Parathyroid adenoma (tissue), 2 donors: ENCODE measurements at regions not wholly inside any gene's neighbourhood (a gene's known extent, or its start where the extent isn't known, plus 50 kb on each side); places are given as distances from the start of the nearest gene placed in this dataset.

Experiments
- H2AFZ ChIP-seq: fragments of 300-600 bp; sonication (generic); one replicate; pipeline ENCODE4 v1.7.0; 2017; ENCODE audit warnings: antibody characterized with exemption, mild to moderate bottlenecking
- H3K27ac ChIP-seq: fragments of 300-600 bp; sonication (generic); one replicate; pipeline ENCODE4 v1.7.0; 2017
- H3K27me3 ChIP-seq: fragments of 300-600 bp; sonication (generic); one replicate; pipeline ENCODE4 v1.7.0; 2017; ENCODE audit warnings: low read length; ENCODE audit not compliant: control insufficient read depth, insufficient read depth
- H3K36me3 ChIP-seq: fragments of 300-600 bp; sonication (generic); one replicate; pipeline ENCODE4 v1.7.0; 2017; ENCODE audit warnings: low read length; ENCODE audit not compliant: control insufficient read depth, insufficient read depth
- H3K4me1 ChIP-seq: fragments of 300-600 bp; sonication (generic); one replicate; pipeline ENCODE4 v1.7.0; 2017; ENCODE audit warnings: control low read depth
- H3K4me2 ChIP-seq: fragments of 300-600 bp; sonication (generic); one replicate; pipeline ENCODE4 v1.7.0; 2017; ENCODE audit warnings: low read length
- H3K4me3 ChIP-seq: fragments of 300-600 bp; sonication (generic); one replicate; pipeline ENCODE4 v1.7.0; 2017; ENCODE audit warnings: low read depth, low read length
- H3K79me2 ChIP-seq: fragments of 300-600 bp; sonication (generic); one replicate; pipeline ENCODE4 v1.7.0; 2017; ENCODE audit warnings: control low read depth
- H3K9ac ChIP-seq: fragments of 300-600 bp; sonication (generic); one replicate; pipeline ENCODE4 v1.7.0; 2017; ENCODE audit warnings: mild to moderate bottlenecking
- H3K9me3 ChIP-seq: fragments of 300-600 bp; sonication (generic); one replicate; pipeline ENCODE4 v1.7.0; 2017; ENCODE audit warnings: low read length; ENCODE audit not compliant: control insufficient read depth
- TF ChIP-seq, protein P1 (sequence below): fragments of 300-600 bp; sonication (generic); IDR thresholded peaks from one replicate; pipeline ENCODE4 v1.7.0; 2017; ENCODE audit warnings: antibody characterized with exemption, mild to moderate bottlenecking
- donor health status: primary hyperparathyroidism.

DNA sequence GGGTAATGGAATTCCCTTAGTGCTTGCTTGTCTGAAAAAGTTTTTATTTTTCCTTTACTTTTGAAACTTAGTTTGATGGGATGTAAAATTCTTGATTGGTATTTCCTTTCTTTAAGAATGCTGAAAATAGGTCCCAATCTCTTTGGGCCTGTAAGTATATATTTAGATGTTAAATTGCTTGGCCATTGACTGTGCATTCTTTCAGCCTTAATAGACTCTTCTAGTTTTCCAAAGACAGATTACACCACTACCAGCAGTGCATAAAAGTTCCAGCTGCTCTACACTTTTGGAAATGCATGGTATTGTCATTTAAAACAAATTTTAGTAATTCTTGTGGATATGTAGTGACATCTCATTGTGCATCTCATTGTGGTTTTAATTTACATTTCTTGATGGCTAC, 464.8 kb upstream of the USP24 start:
- no peaks in the 10 kb centered on the region for H3K79me2 ChIP-seq
- no peak overlapping the region for H3K4me2 ChIP-seq
- no peaks in the 10 kb centered on the region for H3K9me3 ChIP-seq
- no peaks in the 10 kb centered on the region for H3K27me3 ChIP-seq
- no peak overlapping the region for H3K27ac ChIP-seq
- TF ChIP-seq, protein P1, sequence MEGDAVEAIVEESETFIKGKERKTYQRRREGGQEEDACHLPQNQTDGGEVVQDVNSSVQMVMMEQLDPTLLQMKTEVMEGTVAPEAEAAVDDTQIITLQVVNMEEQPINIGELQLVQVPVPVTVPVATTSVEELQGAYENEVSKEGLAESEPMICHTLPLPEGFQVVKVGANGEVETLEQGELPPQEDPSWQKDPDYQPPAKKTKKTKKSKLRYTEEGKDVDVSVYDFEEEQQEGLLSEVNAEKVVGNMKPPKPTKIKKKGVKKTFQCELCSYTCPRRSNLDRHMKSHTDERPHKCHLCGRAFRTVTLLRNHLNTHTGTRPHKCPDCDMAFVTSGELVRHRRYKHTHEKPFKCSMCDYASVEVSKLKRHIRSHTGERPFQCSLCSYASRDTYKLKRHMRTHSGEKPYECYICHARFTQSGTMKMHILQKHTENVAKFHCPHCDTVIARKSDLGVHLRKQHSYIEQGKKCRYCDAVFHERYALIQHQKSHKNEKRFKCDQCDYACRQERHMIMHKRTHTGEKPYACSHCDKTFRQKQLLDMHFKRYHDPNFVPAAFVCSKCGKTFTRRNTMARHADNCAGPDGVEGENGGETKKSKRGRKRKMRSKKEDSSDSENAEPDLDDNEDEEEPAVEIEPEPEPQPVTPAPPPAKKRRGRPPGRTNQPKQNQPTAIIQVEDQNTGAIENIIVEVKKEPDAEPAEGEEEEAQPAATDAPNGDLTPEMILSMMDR, result no peak
- H2AFZ ChIP-seq, result no peak overlapping the region
- H3K36me3 ChIP-seq, result no peaks in the 10 kb centered on the region
- no peak overlapping the region for H3K9ac ChIP-seq
- no peaks in the 10 kb centered on the region for H3K4me1 ChIP-seq
- no peak overlapping the region for H3K4me3 ChIP-seq

- no peak overlapping the region for H3K27ac ChIP-seq
- no peaks in the 10 kb centered on the region for H3K9me3 ChIP-seq
- TF ChIP-seq, protein P1, result no peak
- no peaks in the 10 kb centered on the region for H3K27me3 ChIP-seq
- no peaks in the 10 kb centered on the region for H3K79me2 ChIP-seq
- no peak overlapping the region for H2AFZ ChIP-seq
- H3K4me2 ChIP-seq, result no peak overlapping the region
- no peak overlapping the region for H3K4me3 ChIP-seq
- H3K9ac ChIP-seq, result no peak overlapping the region
- no peaks in the 10 kb centered on the region for H3K36me3 ChIP-seq
- H3K4me1 ChIP-seq, result no peaks in the 10 kb centered on the region
Observed at GRCh38 chr1:55673416-55673815, 458.3 kb upstream of the USP24 start.

DNA sequence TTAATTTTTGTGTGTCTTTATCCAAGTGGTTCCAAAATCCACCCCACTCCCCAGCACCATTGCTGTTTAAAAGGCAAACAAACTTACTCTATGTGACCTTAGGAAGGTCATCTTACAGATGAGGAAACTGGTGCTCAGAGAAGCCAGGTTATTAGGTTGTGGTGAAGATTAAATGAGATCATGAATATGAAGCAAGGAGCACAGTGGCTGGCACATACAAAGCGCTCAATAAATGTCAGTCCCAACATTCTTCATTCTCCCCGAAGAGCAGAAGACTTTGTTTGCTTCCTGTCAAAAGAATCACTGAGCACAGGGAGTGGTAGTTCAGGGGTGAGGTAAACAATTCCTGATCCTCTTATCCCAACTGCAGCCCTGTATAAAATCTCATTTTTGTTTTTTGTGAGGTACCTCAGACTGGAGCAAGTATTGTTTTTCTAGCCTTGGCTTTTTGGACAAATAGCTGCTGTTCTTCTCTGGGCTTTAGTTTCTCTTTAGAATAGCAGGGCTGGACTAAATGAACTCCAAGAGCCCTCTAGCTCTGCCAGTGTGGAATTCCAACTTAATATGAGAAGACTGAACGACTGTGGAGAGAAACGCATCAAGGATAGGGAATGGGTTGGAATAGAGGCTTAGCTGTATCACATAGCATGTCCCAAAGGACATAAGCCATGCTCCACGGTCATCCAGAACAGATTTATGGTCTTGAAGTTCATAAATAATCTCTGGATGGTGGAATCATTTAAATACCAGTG, 455.3 kb upstream of the USP24 start:
- Histone ChIP-seq H3K4me1 (no peaks in the 10 kb centered on the region), H3K9me3 (no peaks in the 10 kb centered on the region), H3K36me3 (no peaks in the 10 kb centered on the region), H3K27me3 (no peaks in the 10 kb centered on the region), H3K9ac (no peak overlapping the region), H2AFZ (no peak overlapping the region), H3K4me3 (no peak overlapping the region), H3K27ac (no peak overlapping the region), H3K4me2 (no peak overlapping the region), H3K79me2 (no peaks in the 10 kb centered on the region)
- TF ChIP-seq, protein P1, result no peak

GRCh38 chr1:55669293-55669692, 454.1 kb upstream of the USP24 start:
- Histone ChIP-seq H3K9me3 (no peaks in the 10 kb centered on the region), H3K4me3 (no peak overlapping the region), H3K27ac (no peak overlapping the region), H3K27me3 (no peaks in the 10 kb centered on the region), H2AFZ (no peak overlapping the region), H3K9ac (no peak overlapping the region), H3K4me1 (no peaks in the 10 kb centered on the region), H3K79me2 (no peaks in the 10 kb centered on the region), H3K36me3 (no peaks in the 10 kb centered on the region), H3K4me2 (no peak overlapping the region)
- TF ChIP-seq, protein P1, result no peak

GRCh38 chr1:55662875-55663274, 447.7 kb upstream of the USP24 start:
- H3K27me3 ChIP-seq, result no peaks in the 10 kb centered on the region
- no peak overlapping the region for H2AFZ ChIP-seq
- H3K79me2 ChIP-seq, result no peaks in the 10 kb centered on the region
- no peak overlapping the region for H3K4me3 ChIP-seq
- H3K27ac ChIP-seq, result no peak overlapping the region
- no peaks in the 10 kb centered on the region for H3K36me3 ChIP-seq
- H3K4me2 ChIP-seq, result no peak overlapping the region
- no peaks in the 10 kb centered on the region for H3K4me1 ChIP-seq
- no peaks in the 10 kb centered on the region for H3K9me3 ChIP-seq
- TF ChIP-seq, protein P1, result no peak
- no peak overlapping the region for H3K9ac ChIP-seq
